Activated naive CD4-positive, alpha-beta T cell treated with anti-CD3 and anti-CD28 coated beads for 36 hours (primary cell): ENCODE measurements at regions not wholly inside any gene's neighbourhood (a gene's known extent, or its start where the extent isn't known, plus 50 kb on each side); places are given as distances from the start of the nearest gene placed in this dataset.
"Not testable (repeated sequence)": the region's sequence is repeated elsewhere in the genome, so short reads cannot be mapped to it uniquely, and the experiment has no call there.

ENCODE experiments used
- CTCF ChIA-PET: fragments of 350-600 bp; sonication (Branson Sonifier 250); formaldehyde crosslinking; loops from one replicate; lab custom pipeline; 2021; ENCODE audit warnings: antibody characterized with exemption; lab: Charles Lee
- DNase-seq: peaks from one replicate; pipeline ENCODE4 v3.0.0-alpha.2; 2020
- H3K27ac Mint-ChIP-seq: one replicate; pipeline ENCODE4 v1.8.0; 2021; ENCODE audit warnings: mild to moderate bottlenecking, mixed read lengths
- H3K27me3 Mint-ChIP-seq: one replicate; pipeline ENCODE4 v1.8.0; 2021; ENCODE audit warnings: low read depth, mixed read lengths
- H3K36me3 Mint-ChIP-seq: one replicate; pipeline ENCODE4 v1.8.0; 2021; ENCODE audit warnings: low read depth, mixed read lengths
- H3K4me1 Mint-ChIP-seq: one replicate; pipeline ENCODE4 v1.8.0; 2021; ENCODE audit warnings: low read depth, mixed read lengths
- H3K4me3 Mint-ChIP-seq: one replicate; pipeline ENCODE4 v1.8.0; 2021; ENCODE audit warnings: mild to moderate bottlenecking, moderate library complexity, mixed read lengths
- H3K9me3 Mint-ChIP-seq: one replicate; pipeline ENCODE4 v1.8.0; 2021; ENCODE audit warnings: mixed read lengths
- intact Hi-C: fragments of 100-400 bp; cut with micrococcal nuclease; formaldehyde crosslinking; loops from one replicate; pipeline ENCODE4 v1.15.1; 2023

DNA sequence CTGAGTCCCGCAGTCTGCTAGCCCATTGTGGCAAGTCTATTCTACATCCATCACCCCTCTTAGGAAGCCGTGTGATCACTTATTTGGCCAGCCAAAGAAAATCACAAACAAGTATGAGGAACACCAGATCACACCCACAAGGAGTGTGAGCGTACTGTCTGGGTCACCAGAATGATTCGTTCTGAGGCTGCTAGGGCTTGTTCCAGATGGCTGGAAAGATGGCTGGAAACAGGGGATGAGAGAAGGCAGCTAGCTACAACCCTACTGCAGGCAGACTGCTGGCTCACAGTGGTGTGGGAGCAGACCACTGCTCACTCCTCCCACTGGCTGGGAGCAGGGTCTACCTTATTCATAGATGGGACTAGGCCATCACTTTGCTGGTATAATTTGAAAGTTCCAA lies 97.4 kb downstream of the TRIM69 start:
- DNase-seq, CTCF ChIA-PET: not testable (repeated sequence)

DNA sequence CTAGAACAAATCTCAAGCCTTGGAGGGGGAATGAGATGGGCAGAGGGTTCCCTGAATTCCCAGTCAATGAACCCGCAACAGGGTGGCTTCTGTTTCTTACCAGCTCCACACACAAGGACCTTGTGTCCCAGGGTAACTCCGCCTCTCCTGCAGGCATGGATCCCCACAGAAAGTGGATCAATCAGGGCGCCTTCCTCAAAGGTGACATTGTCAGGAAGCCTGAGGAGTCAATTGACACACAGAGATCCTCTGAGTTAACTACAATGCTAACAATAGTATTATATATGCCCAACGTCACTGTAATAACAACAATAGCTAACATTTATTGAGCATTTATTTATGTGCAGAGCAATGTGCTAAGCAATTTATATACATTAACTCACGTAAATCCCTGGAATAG lies 98.8 kb downstream of the TRIM69 start:
- CTCF ChIA-PET: interaction anchor here (0.7 kb wide), 1 partner anchor 18 kb away, joined by 4 read pairs; no protein-coding TSS in a partner anchor
- DNase-seq, H3K27ac Mint-ChIP-seq, intact Hi-C loops, H3K27me3 Mint-ChIP-seq, H3K9me3 Mint-ChIP-seq, H3K4me3 Mint-ChIP-seq, H3K36me3 Mint-ChIP-seq: not testable (repeated sequence)
- H3K4me1 Mint-ChIP-seq: peaks cover 15% of the 10 kb centered on the region

More for the DNA sequence above, 97.4 kb downstream of the TRIM69 start:
- H3K4me1 Mint-ChIP-seq: peaks cover 15% of the 10 kb centered on the region
- intact Hi-C loops, H3K36me3 Mint-ChIP-seq, H3K27me3 Mint-ChIP-seq, H3K27ac Mint-ChIP-seq, H3K4me3 Mint-ChIP-seq, H3K9me3 Mint-ChIP-seq: not testable (repeated sequence)

DNA sequence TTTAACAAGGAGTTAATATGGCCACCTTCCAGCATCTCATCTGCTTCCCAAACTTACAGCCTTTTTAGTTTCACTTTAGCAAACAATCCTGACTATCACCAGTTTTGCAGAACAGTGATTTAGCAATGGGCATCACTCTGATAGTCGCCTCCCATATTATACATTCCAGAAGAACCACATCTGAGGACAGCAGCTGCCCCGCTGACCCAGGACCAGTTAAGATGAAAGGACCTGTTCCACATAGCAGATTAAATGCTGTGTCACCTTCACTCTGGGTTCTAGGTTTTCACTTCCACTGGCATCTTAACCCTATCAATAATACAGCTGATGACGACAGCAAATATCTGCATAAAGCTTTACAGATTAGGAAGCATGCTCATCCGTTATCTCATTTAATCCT lies 99.8 kb downstream of the TRIM69 start:
- Mint-ChIP-seq H3K27ac (no peak overlapping the region), H3K9me3 (no peaks in the 10 kb centered on the region), H3K4me1 (peaks cover 9% of the 10 kb centered on the region), H3K4me3 (no peak overlapping the region), H3K27me3 (no peaks in the 10 kb centered on the region), H3K36me3 (no peaks in the 10 kb centered on the region)
- CTCF ChIA-PET: interaction anchor here (0.9 kb wide), 1 partner anchor 17 kb away, joined by 3 read pairs; no protein-coding TSS in a partner anchor
- DNase-seq: no peak
- intact Hi-C loops: no loop called here

DNA sequence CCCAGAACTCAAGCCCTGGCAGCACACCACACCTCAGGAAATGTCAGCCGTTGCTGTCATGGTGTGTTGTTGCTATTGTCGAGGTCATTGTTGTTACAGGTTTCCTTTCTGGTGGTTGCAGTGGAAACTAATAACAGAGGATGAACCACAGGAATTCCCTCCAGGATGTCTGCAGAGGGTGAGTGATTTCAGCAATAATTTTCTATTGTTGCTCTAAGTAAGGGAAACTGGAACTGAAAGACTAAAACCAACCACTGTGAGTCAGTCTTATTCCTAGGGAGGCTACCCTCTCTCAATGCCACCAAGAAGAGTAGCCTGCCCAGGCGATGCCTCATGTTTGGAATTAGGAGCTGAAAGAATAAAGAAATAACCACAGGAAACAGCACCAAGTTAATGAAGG lies 102.6 kb downstream of the TRIM69 start:
- H3K9me3 Mint-ChIP-seq, H3K27ac Mint-ChIP-seq, H3K4me3 Mint-ChIP-seq, CTCF ChIA-PET, intact Hi-C loops, H3K4me1 Mint-ChIP-seq, H3K27me3 Mint-ChIP-seq, H3K36me3 Mint-ChIP-seq, DNase-seq: not testable (repeated sequence)

DNA sequence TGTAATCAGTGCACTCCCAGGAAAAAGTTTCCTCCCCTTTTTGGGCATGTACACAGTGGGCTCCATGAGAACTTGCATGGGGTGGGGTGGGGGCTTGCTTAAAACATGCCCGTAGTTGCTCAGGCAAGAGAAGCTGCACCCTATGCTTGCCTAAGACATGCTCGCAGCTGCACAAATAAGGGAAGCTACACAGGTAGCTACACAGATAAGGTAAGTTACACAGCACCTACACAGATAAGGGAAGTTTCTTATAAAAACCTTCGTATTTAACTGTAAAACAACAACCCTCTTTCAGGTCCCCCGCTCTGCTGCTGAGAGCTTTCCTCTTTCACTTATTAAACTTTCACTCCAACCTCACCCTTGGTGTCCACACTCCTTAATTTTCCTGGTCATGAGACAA lies 105.4 kb downstream of the TRIM69 start:
- H3K4me1 Mint-ChIP-seq, H3K27ac Mint-ChIP-seq, H3K27me3 Mint-ChIP-seq, intact Hi-C loops, H3K36me3 Mint-ChIP-seq, DNase-seq, CTCF ChIA-PET, H3K9me3 Mint-ChIP-seq, H3K4me3 Mint-ChIP-seq: not testable (repeated sequence)

DNA sequence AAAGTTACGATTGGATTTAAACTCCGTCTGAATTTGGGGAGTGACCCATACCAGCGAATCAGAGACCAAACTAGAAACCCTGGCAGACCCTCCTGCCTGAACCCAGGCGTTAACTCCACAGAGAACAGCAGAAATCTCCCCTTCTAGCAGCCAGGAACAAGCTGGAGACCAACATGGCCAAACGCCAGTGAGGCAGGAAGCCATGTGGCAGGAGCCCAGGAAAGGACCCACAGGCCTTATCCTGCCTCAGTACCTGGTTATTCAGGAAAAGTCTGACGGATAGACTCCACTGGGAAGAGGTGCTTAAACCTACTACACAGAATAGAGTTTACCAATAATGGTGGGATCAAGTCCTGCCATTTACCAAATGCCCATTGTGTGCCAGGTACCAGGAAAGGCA lies 106.6 kb downstream of the TRIM69 start:
- intact Hi-C loops, CTCF ChIA-PET, H3K36me3 Mint-ChIP-seq, H3K4me1 Mint-ChIP-seq, H3K27me3 Mint-ChIP-seq, H3K9me3 Mint-ChIP-seq, H3K4me3 Mint-ChIP-seq, DNase-seq, H3K27ac Mint-ChIP-seq: not testable (repeated sequence)

DNA sequence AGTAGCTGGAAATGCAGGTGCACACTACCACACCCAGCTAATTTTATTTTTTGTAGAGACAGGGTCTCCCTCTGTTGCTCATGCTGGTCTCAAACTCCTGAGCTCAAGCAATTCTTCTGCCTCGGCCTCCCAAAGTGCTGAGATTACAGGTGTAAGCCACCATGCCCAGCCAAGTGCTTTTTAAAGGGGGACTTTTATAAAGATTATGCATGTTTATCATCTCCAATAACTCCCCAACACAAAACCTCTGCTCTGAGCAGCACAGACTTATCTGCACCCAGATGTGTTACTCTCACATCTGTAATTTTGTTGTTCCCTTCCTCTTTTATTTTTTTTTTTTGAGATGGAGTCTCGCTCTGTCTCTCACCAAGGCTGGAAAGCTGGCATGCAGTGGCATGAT lies 108.6 kb downstream of the TRIM69 start:
- H3K4me3 Mint-ChIP-seq, H3K4me1 Mint-ChIP-seq, H3K9me3 Mint-ChIP-seq, DNase-seq, H3K36me3 Mint-ChIP-seq, H3K27ac Mint-ChIP-seq, intact Hi-C loops, CTCF ChIA-PET, H3K27me3 Mint-ChIP-seq: not testable (repeated sequence)

DNA sequence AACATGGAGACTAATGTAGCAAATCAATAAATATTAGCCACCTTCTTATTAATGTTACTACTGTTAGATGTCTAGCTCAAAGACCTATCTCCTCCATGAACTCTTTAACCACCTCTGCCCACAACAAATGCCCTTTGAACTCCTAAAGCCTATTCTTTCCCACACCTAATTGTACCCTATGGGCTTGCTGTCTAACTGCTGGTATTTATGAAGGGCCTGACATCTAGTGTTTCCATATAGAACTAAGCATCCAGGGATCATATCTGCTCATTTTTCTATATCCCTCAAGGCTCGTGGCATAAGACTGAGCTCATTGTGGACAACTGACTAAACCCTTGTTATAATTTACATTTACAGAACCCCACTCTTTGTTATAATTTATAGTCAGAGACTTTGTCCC lies 109.8 kb downstream of the TRIM69 start:
- DNase-seq, CTCF ChIA-PET, H3K4me3 Mint-ChIP-seq, H3K4me1 Mint-ChIP-seq, H3K9me3 Mint-ChIP-seq, H3K36me3 Mint-ChIP-seq, H3K27me3 Mint-ChIP-seq, H3K27ac Mint-ChIP-seq, intact Hi-C loops: not testable (repeated sequence)

DNA sequence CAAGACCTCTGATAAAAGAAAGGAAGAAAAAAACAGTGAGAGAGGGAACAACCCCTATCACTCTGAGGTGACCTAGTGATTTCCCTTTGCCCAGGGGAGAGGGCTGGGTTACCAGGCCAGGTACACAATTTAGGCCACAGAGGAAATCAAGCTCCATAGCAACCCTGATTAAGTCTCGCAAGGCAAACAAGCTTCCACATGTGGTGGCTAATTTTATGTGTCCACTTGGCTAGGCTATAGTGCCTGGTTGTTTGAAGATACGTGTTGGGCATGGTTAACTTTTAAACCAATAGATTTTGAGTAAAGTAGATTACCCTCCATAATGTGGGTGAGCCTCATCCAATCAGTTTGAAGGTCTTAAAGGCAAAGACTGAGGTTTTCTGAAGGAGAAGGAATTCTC lies 108.9 kb upstream of the TERB2 start:
- H3K27me3 Mint-ChIP-seq, H3K4me3 Mint-ChIP-seq, H3K36me3 Mint-ChIP-seq, DNase-seq, CTCF ChIA-PET, intact Hi-C loops, H3K27ac Mint-ChIP-seq, H3K4me1 Mint-ChIP-seq, H3K9me3 Mint-ChIP-seq: not testable (repeated sequence)

DNA sequence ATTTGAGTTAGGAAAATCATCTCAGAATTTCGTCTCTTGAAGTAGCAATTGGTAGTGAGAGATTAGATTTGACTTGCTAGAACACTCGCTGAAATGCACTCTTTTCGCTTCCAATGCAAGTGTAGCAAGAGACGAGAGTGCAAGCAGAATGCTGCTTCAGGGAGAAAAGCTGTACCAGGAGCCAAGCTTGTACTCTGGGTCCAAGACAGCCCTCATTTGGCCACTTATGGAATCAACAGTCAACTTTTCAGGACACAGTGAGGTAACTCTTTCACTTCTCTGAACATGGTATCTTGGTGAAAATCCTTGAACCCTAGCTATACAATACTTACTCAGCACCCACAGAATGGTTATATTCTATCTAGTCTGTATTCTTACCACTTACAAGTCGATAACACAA lies 107.6 kb upstream of the TERB2 start:
- H3K4me3 Mint-ChIP-seq, intact Hi-C loops, DNase-seq, H3K27me3 Mint-ChIP-seq, H3K9me3 Mint-ChIP-seq, H3K4me1 Mint-ChIP-seq, H3K27ac Mint-ChIP-seq, H3K36me3 Mint-ChIP-seq: not testable (repeated sequence)
- CTCF ChIA-PET: interaction anchor here (0.6 kb wide), 1 partner anchor 1733 kb away, joined by 3 read pairs; no protein-coding TSS in a partner anchor

DNA sequence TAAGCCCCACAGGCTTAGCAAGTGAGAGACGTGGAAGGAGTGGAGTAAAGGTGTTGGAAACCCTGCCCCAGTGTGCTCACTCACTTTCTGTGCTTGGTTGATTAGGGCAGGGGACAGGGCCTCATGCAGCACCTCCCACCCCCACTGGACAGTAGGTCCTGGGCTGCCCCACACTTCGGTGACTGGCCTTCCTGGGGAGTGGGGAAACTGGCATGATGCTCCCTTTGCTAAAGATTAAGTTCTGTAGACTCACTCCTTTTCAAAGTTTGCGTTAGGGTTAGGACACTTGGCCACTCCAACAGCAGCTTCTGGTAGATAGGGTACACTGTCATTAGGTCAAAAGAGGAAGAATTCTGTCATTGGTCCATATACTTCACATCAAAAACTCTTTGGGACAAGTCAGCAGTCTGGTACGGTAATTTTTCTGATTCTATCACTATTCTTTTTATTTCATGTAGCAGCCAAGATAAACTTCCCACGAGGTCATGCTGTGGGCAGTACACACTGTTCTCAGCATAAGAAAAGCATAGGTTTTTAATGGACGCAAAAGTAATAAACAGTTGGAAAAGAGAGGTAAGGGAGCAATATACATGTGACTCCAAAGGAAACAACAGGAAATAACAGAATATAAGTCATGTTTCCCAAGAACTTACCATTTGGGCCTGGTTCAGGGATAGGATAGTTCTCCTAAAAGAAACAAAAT lies 106.6 kb upstream of the TERB2 start:
- H3K27me3 Mint-ChIP-seq, H3K36me3 Mint-ChIP-seq, H3K4me3 Mint-ChIP-seq, H3K4me1 Mint-ChIP-seq, CTCF ChIA-PET, DNase-seq, H3K27ac Mint-ChIP-seq, H3K9me3 Mint-ChIP-seq: not testable (repeated sequence)
- intact Hi-C loops: loop anchor here (5.0 kb wide), 1 partner anchor 258 kb away; no protein-coding TSS in a partner anchor

DNA sequence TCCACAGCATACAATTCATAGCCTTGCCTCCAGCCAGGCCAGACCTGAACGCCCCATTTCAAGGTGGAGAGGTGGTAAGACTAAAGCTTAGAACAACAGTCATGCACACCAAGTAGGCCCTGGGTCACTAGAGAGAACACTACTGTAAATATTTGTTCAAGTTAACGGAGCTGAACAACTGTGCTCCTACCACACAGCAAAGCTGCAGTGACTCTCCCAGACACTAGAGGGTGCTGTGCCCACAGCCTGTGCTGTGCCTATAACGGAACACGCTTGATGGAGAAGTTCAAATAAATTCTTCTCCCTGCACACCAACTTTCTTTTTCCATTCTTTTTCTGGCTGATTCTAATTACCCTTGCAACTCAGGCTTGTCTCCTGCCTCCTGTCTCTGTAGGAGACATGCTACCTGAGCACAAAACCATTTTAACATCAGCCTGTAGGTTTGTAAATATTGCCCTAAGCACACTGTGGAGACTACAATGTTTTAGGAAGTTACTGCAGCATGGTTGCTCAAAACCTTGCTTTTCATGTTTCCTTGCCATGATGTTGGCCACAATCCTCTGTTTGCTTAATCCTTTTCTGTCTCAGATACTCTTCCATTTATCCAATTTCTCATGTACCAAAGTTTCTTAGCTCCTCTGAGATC lies 103.1 kb upstream of the TERB2 start:
- intact Hi-C loops: loop anchor here (2.0 to 5.0 kb wide), 3 partner anchors 183 to 265 kb away; no protein-coding TSS in a partner anchor
- H3K36me3 Mint-ChIP-seq, H3K4me1 Mint-ChIP-seq, H3K4me3 Mint-ChIP-seq, H3K27ac Mint-ChIP-seq, H3K9me3 Mint-ChIP-seq, H3K27me3 Mint-ChIP-seq: not testable (repeated sequence)
- CTCF ChIA-PET: interaction anchor here (0.6 to 3.6 kb wide), 24 partner anchors 13 to 306 kb away, joined by 3 to 43 read pairs (median 4); no protein-coding TSS in a partner anchor
- peak; percentile 84 for DNase-seq

DNA sequence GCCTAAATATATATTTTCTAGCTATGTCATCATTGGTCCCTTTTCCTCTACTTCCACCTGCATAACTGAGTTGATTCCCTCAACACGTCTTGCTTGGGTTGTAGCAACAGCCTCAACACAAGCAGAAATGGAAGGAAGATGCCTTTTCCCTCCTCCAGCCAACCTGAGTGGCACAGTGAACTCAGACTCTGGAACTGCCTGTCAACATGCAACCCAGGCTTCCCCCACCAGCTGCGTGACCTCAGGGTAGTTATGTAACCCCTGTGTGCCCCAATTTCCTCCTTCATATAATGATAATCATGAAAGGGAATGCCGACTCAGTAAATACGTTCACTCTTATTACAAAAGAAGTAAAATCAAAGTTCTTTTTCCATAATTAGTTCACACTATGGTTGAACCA lies 101.8 kb upstream of the TERB2 start:
- intact Hi-C loops: loop anchor here (5.0 kb wide), 1 partner anchor 262 kb away; no protein-coding TSS in a partner anchor
- CTCF ChIA-PET: interaction anchor here (1.5 to 3.6 kb wide), 3 partner anchors 12 to 182 kb away, joined by 3 to 43 read pairs (median 6); no protein-coding TSS in a partner anchor
- not testable (repeated sequence) for DNase-seq, H3K9me3 Mint-ChIP-seq, H3K27me3 Mint-ChIP-seq, H3K4me3 Mint-ChIP-seq, H3K36me3 Mint-ChIP-seq, H3K4me1 Mint-ChIP-seq, H3K27ac Mint-ChIP-seq
